ENCODE measurements at regions not wholly inside any gene's neighbourhood (a gene's known extent, or its start where the extent isn't known, plus 50 kb on each side); places are given as distances from the start of the nearest gene placed in this dataset.
A peak's percentile ranks its signal among the peaks of the same experiment; 100 is the strongest.
"Not testable (repeated sequence)": the region's sequence is repeated elsewhere in the genome, so short reads cannot be mapped to it uniquely, and the experiment has no call there.

DNA sequence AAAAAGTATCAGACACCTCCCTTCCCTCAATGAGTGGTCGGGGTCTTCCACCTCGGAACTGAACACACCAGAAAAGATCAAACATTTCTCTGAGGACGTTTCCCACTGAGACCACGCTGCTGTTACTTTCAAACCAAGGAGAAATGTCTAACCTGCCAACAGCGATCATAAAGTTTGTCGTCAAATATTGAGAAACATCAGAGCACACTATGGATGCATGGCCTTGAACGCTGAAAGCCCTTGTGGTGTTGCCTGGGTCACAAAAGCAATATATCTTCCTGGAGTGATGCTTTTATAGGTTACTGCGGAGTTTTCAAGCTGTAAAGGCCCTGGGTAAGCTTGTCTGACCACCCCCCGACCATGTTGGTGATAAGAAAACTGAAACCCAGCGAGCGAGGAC lies 70.2 kb upstream of the ID2 start:
- Histone ChIP-seq H4K20me1 (no peaks in the 10 kb centered on the region), H3K27me3 (0 out of 22 replicates have a peak, but pooled peaks cover 0 to 3% (median 0%) of the 10 kb centered on the region in 11 experiments), H3K27ac (no peak overlapping the region), H3K4me1 (peaks cover 0 to 22% (median 13%) of the 10 kb centered on the region in 10 experiments; a peak in 16 of 20 replicates), H3K4me2 (peak overlapping the region in 3 of 11 experiments; percentile 16 to 23 (median 22); a peak in 4 of 22 replicates), H3K36me3 (no peaks in the 10 kb centered on the region), H3K9ac (no peak overlapping the region), H3K9me3 (replicated peaks in 1 of 11) (peaks cover 14 to 22% (median 18%) of the 10 kb centered on the region in 11 experiments), H3K4me3 (no peak overlapping the region)
- TF ChIP-seq Cebpa-rat (IDR thresholded peaks at IDR 0.05) = no peak

DNA sequence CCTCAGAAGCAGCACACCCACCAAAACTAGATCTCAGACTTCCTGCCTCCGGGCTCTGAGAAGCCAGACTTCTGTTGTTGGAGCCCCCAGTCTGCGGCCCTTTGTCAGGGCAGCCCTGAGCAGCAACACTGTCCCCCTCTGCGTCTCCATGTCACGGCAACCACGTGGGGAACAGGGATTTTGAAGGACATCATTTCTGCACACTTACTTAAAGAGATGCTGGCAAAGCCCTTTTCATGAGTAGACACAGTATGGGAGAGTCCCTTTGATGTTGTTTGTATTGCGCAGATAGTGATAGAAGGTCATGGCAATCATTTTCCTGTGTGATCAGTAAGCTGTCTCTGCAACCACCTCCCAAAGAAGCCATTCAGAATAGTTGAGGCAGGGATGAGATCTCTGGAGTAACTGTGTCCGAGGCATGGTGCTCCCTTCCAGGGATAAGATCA lies 69.1 kb upstream of the ID2 start:
- Histone ChIP-seq H4K20me1 (no peaks in the 10 kb centered on the region), H3K9me3 (replicated peaks in 1 of 11) (peaks cover 14 to 22% (median 18%) of the 10 kb centered on the region in 11 experiments), H3K4me1 (peaks cover 0 to 19% (median 10%) of the 10 kb centered on the region in 10 experiments; a peak in 16 of 20 replicates), H3K4me2 (no peak overlapping the region), H3K27ac (no peak overlapping the region), H3K36me3 (no peaks in the 10 kb centered on the region), H3K9ac (no peak overlapping the region), H3K4me3 (no peak overlapping the region), H3K27me3 (0 out of 22 replicates have a peak, but pooled peaks cover 0 to 3% (median 0%) of the 10 kb centered on the region in 11 experiments)
- TF ChIP-seq Cebpa-rat (IDR thresholded peaks at IDR 0.05) = no peak

DNA sequence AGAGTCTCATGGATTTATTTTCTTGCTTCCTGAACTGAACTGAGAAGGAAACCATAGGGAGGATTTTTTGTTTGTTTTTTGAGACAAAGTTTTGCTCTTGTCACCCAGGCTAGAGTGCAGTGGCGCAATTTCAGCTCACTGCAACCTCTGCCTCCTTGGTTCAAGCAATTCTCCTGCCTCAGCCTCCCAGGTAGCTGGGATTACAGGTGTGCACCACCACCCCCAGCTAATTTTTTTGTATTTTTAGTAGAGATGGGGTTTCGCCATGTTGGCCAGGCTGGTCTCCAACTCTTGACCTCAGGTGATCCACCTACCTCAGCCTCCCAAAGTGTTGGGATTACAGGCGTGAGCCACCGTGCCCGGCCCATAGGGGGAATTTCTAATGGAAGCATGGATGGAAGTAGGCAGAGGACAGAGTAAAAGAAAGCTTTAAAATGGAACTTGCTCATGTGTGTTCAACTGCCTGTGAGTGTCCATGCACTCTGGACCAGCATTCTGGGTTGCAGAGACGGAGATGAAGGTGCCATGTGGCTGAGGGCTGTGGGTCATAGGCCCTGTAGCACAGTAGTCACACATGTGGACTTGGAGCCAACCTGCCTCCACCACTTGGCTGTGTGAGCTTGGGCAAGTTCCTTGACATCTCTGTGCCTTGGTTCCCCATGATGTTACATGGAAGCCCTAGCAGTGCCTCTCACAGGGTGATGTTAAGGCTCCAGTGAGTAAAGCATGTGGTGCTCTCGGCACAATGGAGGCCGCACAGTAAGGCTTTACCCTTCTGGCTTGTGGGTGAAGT lies 68.5 kb upstream of the ID2 start:
- not testable (repeated sequence) for H3K4me3 ChIP-seq, H3K27ac ChIP-seq

GRCh38 chr2:8614646-8615045 lies 67.2 kb upstream of the ID2 start:
- H3K9ac ChIP-seq = no peak overlapping the region
- H3K36me3 ChIP-seq = no peaks in the 10 kb centered on the region
- H3K4me3 ChIP-seq = no peak overlapping the region
- peaks cover 0 to 6% (median 0%) of the 10 kb centered on the region in 10 experiments; a peak in 4 of 20 replicates for H3K4me1 ChIP-seq
- 0 out of 22 replicates have a peak, but pooled peaks cover 0 to 3% (median 0%) of the 10 kb centered on the region in 11 experiments for H3K27me3 ChIP-seq
- no peak for TF ChIP-seq Cebpa-rat (IDR thresholded peaks at IDR 0.05)
- H4K20me1 ChIP-seq = no peaks in the 10 kb centered on the region
- no peak overlapping the region for H3K4me2 ChIP-seq
- H3K27ac ChIP-seq = no peak overlapping the region
- H3K9me3 ChIP-seq (replicated peaks in 1 of 11) = peaks cover 14 to 20% (median 17%) of the 10 kb centered on the region in 11 experiments

More for the DNA sequence above, 68.5 kb upstream of the ID2 start:
- not testable (repeated sequence) for H4K20me1 ChIP-seq, H3K36me3 ChIP-seq, H3K4me2 ChIP-seq, H3K9ac ChIP-seq, H3K27me3 ChIP-seq
- H3K4me1 ChIP-seq = peaks cover 0 to 12% (median 4%) of the 10 kb centered on the region in 10 experiments; a peak in 15 of 20 replicates
- peaks cover 14 to 22% (median 18%) of the 10 kb centered on the region in 11 experiments for H3K9me3 ChIP-seq (replicated peaks in 1 of 11)

GRCh38 chr2:8615252-8615575 lies 66.6 kb upstream of the ID2 start:
- H3K4me1 ChIP-seq = peaks cover 0 to 6% (median 0%) of the 10 kb centered on the region in 10 experiments; a peak in 4 of 20 replicates
- H3K36me3 ChIP-seq = no peaks in the 10 kb centered on the region
- H3K9me3 ChIP-seq (replicated peaks in 1 of 11) = peaks cover 10 to 16% (median 13%) of the 10 kb centered on the region in 11 experiments
- no peak overlapping the region for H3K4me2 ChIP-seq
- no peak overlapping the region for H3K4me3 ChIP-seq
- H3K27ac ChIP-seq = no peak overlapping the region
- H4K20me1 ChIP-seq = no peaks in the 10 kb centered on the region
- H3K9ac ChIP-seq = no peak overlapping the region
- no peak for TF ChIP-seq Cebpa-rat (IDR thresholded peaks at IDR 0.05)
- H3K27me3 ChIP-seq = 0 out of 22 replicates have a peak, but pooled peaks cover 0 to 3% (median 0%) of the 10 kb centered on the region in 11 experiments

GRCh38 chr2:8615576-8616281 lies 66.1 kb upstream of the ID2 start:
- H3K9ac ChIP-seq = no peak overlapping the region
- TF ChIP-seq Cebpa-rat (IDR thresholded peaks at IDR 0.05) = no peak
- H3K27me3 ChIP-seq = 0 out of 22 replicates have a peak, but pooled peaks cover 0 to 3% (median 0%) of the 10 kb centered on the region in 11 experiments
- peaks cover 0 to 6% (median 0%) of the 10 kb centered on the region in 10 experiments; a peak in 4 of 20 replicates for H3K4me1 ChIP-seq
- no peak overlapping the region for H3K4me2 ChIP-seq
- no peak overlapping the region for H3K4me3 ChIP-seq
- H3K9me3 ChIP-seq (replicated peaks in 1 of 11) = peaks cover 5 to 10% (median 7%) of the 10 kb centered on the region in 11 experiments; a peak in 21 of 22 replicates
- H3K27ac ChIP-seq = no peak overlapping the region
- H4K20me1 ChIP-seq = no peaks in the 10 kb centered on the region
- H3K36me3 ChIP-seq = no peaks in the 10 kb centered on the region

- Histone ChIP-seq H3K9me3 (replicated peaks in 1 of 11) (no peaks in the 10 kb centered on the region), H3K27ac (no peak overlapping the region), H3K4me1 (no peaks in the 10 kb centered on the region), H3K9ac (no peak overlapping the region), H3K36me3 (no peaks in the 10 kb centered on the region), H3K4me2 (no peak overlapping the region), H4K20me1 (no peaks in the 10 kb centered on the region), H3K27me3 (no peaks in the 10 kb centered on the region), H3K4me3 (no peak overlapping the region)
- TF ChIP-seq Cebpa-rat (IDR thresholded peaks at IDR 0.05) = no peak
These were observed 64.8 kb upstream of the ID2 start for GRCh38 chr2:8617048-8617447.

GRCh38 chr2:8617590-8617989 lies 64.3 kb upstream of the ID2 start:
- H3K4me3 ChIP-seq = no peak overlapping the region
- H3K9me3 ChIP-seq (replicated peaks in 1 of 11) = no peaks in the 10 kb centered on the region

GRCh38 chr2:8619071-8619470 lies 62.8 kb upstream of the ID2 start:
- Histone ChIP-seq H3K4me3 (no peak overlapping the region), H3K9me3 (replicated peaks in 1 of 11) (no peaks in the 10 kb centered on the region), H3K4me1 (peaks cover 0 to 5% (median 0%) of the 10 kb centered on the region in 10 experiments; a peak in 2 of 20 replicates), H4K20me1 (no peaks in the 10 kb centered on the region), H3K9ac (no peak overlapping the region), H3K36me3 (no peaks in the 10 kb centered on the region), H3K27me3 (no peaks in the 10 kb centered on the region), H3K4me2 (no peak overlapping the region), H3K27ac (no peak overlapping the region)
- no peak for TF ChIP-seq Cebpa-rat (IDR thresholded peaks at IDR 0.05)

More at GRCh38 chr2:8617590-8617989, 64.3 kb upstream of the ID2 start:
- Histone ChIP-seq H3K4me1 (no peaks in the 10 kb centered on the region), H3K36me3 (no peaks in the 10 kb centered on the region), H3K27ac (no peak overlapping the region), H4K20me1 (no peaks in the 10 kb centered on the region), H3K9ac (no peak overlapping the region), H3K4me2 (no peak overlapping the region), H3K27me3 (no peaks in the 10 kb centered on the region)
- no peak for TF ChIP-seq Cebpa-rat (IDR thresholded peaks at IDR 0.05)

Data from BLaER1 treated with 17β-estradiol and CSF1 and Interleukin-3, amounts not matched to agents 10 nM and 100 nM (cell line).